A673 (cell line): ENCODE measurements at regions not wholly inside any gene's neighbourhood (a gene's known extent, or its start where the extent isn't known, plus 50 kb on each side); places are given as distances from the start of the nearest gene placed in this dataset.
A peak's percentile ranks its signal among the peaks of the same experiment; 100 is the strongest.

Source experiments
- BruUV-seq: library from RNA; stranded (reverse); fragments of 400-500 nt; replicated peaks from 2 replicates; lab custom pipeline; 2021; lab: Mats Ljungman, UMichigan
- CTCF ChIA-PET: fragments of 300-600 bp; sonication (Branson Sonifier 250); formaldehyde crosslinking; loops from one replicate; lab custom pipeline; 2022; ENCODE audit warnings: antibody characterized with exemption; lab: Charles Lee
- POLR2A ChIA-PET: fragments of 300-600 bp; sonication (Branson Sonifier 250); formaldehyde crosslinking; loops from one replicate; lab custom pipeline; 2022; ENCODE audit warnings: antibody characterized with exemption; ENCODE audit not compliant: low non-redundant PET; lab: Charles Lee
- DNase-seq: peaks from one replicate; pipeline ENCODE4 v3.0.0-alpha.2; 2015; ENCODE audit warnings: low spot score
- H3K27ac ChIP-seq: fragments of 200-600 bp; sonication (generic); 2 replicates; pipeline ENCODE4 v1.5.1; 2016; ENCODE audit warnings: mixed run types, low read depth, mild to moderate bottlenecking, mixed read lengths, antibody characterized with exemption, low read length; ENCODE audit not compliant: poor library complexity, severe bottlenecking
- H3K27me3 ChIP-seq: fragments of 200-600 bp; sonication (generic); replicated peaks from 2 replicates; pipeline ENCODE4 v1.6.1; 2017; ENCODE audit warnings: mixed run types, low read depth, mild to moderate bottlenecking, mixed read lengths, antibody characterized with exemption, low read length; ENCODE audit not compliant: insufficient read depth, poor library complexity
- H3K36me3 ChIP-seq: fragments of 200-600 bp; sonication (generic); 2 replicates; pipeline ENCODE4 v1.6.1; 2016; ENCODE audit warnings: mixed run types, mild to moderate bottlenecking, mixed read lengths, antibody characterized with exemption, low read length; ENCODE audit not compliant: insufficient read depth, poor library complexity, severe bottlenecking
- H3K4me1 ChIP-seq: fragments of 200-600 bp; sonication (generic); 2 replicates; pipeline ENCODE4 v1.6.1; 2017; ENCODE audit warnings: mixed run types, mild to moderate bottlenecking, mixed read lengths, antibody characterized with exemption, low read length; ENCODE audit not compliant: insufficient read depth, poor library complexity, severe bottlenecking
- H3K4me3 ChIP-seq: fragments of 200-600 bp; sonication (generic); 2 replicates; pipeline ENCODE4 v1.5.1; 2016; ENCODE audit warnings: low read depth, mixed run types, mild to moderate bottlenecking, mixed read lengths, low read length; ENCODE audit not compliant: poor library complexity, severe bottlenecking
- H3K9me3 ChIP-seq: fragments of 200-600 bp; sonication (generic); 2 replicates; pipeline ENCODE4 v1.6.1; 2016; ENCODE audit warnings: mixed run types, low read depth, mild to moderate bottlenecking, mixed read lengths, antibody characterized with exemption, low read length; ENCODE audit not compliant: poor library complexity, severe bottlenecking
- EZH2 ChIP-seq: fragments of 200-600 bp; sonication (generic); IDR thresholded peaks from 2 replicates; pipeline ENCODE4 v1.6.1; 2017; ENCODE audit warnings: borderline replicate concordance, low read depth, mild to moderate bottlenecking, mixed read lengths, antibody characterized with exemption, low read length; ENCODE audit not compliant: poor library complexity, severe bottlenecking
- intact Hi-C: fragments of 100-400 bp; cut with micrococcal nuclease; formaldehyde crosslinking; loops from one replicate; pipeline ENCODE4 v1.10.0; 2022; ENCODE audit not compliant: unreplicated experiment
- TF ChIP-seq, protein P1 (sequence below): fragments of 300-800, 200-600 bp; sonication (generic); conservative IDR thresholded peaks from 2 replicates; pipeline ENCODE4 v1.5.1; 2017; ENCODE audit warnings: low read depth, mild to moderate bottlenecking, antibody characterized with exemption, low read length, moderate library complexity, mixed read lengths

DNA sequence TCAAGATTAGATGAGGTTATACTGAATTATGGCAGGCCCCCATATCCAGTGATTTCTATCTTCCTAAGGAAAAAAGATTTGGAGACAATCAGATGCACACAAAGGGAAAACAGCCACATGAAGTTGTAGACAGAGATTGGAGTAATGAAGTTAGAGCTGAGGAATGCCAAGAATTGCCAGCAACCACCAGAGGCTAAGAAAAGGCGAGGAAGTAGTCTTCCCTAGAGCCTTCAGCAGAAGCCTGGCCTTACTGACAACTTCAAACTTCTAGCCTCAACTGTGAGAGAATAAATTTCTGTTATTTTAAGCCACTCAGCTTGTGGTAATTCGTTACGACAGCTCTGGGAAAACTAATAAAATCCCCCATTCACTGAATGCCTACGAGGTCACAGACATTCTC lies 473.9 kb downstream of the COL12A1 start:
- Histone ChIP-seq H3K27ac (no peak overlapping the region), H3K4me1 (peaks cover 16% of the 10 kb centered on the region), H3K9me3 (peaks cover 4% of the 10 kb centered on the region), H3K36me3 (no peaks in the 10 kb centered on the region), H3K27me3 (no peaks in the 10 kb centered on the region), H3K4me3 (no peak overlapping the region)
- no peak for TF ChIP-seq EZH2
- TF ChIP-seq, protein P1, sequence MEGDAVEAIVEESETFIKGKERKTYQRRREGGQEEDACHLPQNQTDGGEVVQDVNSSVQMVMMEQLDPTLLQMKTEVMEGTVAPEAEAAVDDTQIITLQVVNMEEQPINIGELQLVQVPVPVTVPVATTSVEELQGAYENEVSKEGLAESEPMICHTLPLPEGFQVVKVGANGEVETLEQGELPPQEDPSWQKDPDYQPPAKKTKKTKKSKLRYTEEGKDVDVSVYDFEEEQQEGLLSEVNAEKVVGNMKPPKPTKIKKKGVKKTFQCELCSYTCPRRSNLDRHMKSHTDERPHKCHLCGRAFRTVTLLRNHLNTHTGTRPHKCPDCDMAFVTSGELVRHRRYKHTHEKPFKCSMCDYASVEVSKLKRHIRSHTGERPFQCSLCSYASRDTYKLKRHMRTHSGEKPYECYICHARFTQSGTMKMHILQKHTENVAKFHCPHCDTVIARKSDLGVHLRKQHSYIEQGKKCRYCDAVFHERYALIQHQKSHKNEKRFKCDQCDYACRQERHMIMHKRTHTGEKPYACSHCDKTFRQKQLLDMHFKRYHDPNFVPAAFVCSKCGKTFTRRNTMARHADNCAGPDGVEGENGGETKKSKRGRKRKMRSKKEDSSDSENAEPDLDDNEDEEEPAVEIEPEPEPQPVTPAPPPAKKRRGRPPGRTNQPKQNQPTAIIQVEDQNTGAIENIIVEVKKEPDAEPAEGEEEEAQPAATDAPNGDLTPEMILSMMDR, result no peak
- peak; percentile 36 for DNase-seq
- intact Hi-C loops, result no loop called here
- no TSS peak for BruUV-seq
- POLR2A ChIA-PET, result no interaction called here
- CTCF ChIA-PET, result no interaction called here

DNA sequence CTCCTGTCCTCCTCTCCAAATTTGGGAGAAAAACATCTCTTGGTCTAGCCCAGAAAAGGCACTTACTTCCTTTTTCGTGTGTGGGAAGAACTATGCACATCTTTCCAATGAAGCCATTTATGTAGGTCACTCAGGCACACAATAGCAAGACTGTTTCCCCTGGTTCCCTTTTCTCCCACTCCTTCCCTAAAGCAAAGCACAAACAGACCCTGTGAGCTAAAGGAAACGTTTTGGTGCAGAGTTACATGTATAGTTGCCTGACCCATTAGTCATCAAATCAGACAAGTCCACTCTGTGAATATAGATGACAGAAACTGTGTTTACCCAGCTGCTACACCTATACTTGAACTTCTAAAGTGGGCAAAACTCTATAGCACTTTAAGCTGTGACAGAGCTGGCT lies 474.6 kb downstream of the COL12A1 start:
- Histone ChIP-seq H3K4me1 (peaks cover 16% of the 10 kb centered on the region), H3K27me3 (no peaks in the 10 kb centered on the region), H3K4me3 (no peak overlapping the region), H3K27ac (no peak overlapping the region), H3K9me3 (no peaks in the 10 kb centered on the region), H3K36me3 (no peaks in the 10 kb centered on the region)
- intact Hi-C loops, result no loop called here
- POLR2A ChIA-PET, result no interaction called here
- BruUV-seq, result no TSS peak
- TF ChIP-seq, protein P1, result no peak
- TF ChIP-seq EZH2, result no peak
- CTCF ChIA-PET, result no interaction called here
- no peak for DNase-seq

DNA sequence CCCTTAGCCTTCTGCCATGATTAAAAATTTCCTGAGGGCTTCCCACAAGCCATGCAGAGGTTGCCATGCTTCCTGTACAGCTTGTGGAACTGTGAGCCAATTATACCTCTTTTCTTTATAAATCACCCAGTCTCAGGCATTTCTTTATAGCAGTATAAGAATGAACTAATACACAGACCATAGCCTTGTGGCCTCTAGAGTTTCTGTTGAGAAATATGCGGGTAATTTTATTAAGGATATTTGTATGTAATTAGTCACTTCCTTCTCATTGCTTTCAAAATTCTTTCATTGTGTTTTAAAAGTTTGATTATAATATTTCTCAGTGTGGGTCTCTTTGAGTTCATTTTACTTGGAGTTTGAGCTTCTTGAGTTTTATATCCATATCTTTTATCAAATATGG lies 484.9 kb downstream of the COL12A1 start:
- peak; percentile 48 for DNase-seq
- H3K4me3 ChIP-seq, result no peak overlapping the region
- H3K36me3 ChIP-seq, result no peaks in the 10 kb centered on the region
- ChIA-PET CTCF (no interaction called here), POLR2A (no interaction called here)
- TF ChIP-seq, protein P1, result no peak
- no peak for TF ChIP-seq EZH2
- BruUV-seq, result no TSS peak
- no peaks in the 10 kb centered on the region for H3K27me3 ChIP-seq
- no peaks in the 10 kb centered on the region for H3K4me1 ChIP-seq
- peaks cover 5% of the 10 kb centered on the region for H3K9me3 ChIP-seq
- intact Hi-C loops, result no loop called here
- H3K27ac ChIP-seq, result no peak overlapping the region
